ENCODE measurements at regions not wholly inside any gene's neighbourhood (a gene's known extent, or its start where the extent isn't known, plus 50 kb on each side); places are given as distances from the start of the nearest gene placed in this dataset.

DNA sequence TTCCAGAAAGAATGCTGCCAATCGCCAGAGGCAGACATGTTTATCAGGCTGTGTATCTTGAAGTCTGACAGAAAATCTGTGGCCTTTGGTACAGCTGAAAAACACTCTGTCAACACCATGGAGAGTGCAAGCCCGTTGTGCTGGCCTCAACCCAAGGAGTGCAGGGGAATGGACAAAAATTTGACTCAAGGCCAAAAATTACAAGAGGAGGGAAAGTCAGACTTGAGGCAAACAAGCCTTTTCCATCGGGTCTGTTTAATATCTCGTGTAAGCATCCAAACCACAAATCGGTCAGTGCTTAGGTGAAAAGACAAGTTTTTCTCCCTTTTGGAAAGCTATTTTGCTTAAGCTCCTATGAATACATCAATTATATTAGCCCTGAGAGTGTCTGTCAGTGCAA, 305.3 kb upstream of the NFE2L3 start:
- H3K4me1 Mint-ChIP-seq: peaks cover 3% of the 10 kb centered on the region
- H3K27ac Mint-ChIP-seq: no peak overlapping the region
- H3K9me3 Mint-ChIP-seq: no peaks in the 10 kb centered on the region
- no peak overlapping the region for H3K4me3 Mint-ChIP-seq
- no peak for DNase-seq
- peaks cover 1% of the 10 kb centered on the region for H3K36me3 Mint-ChIP-seq
- peaks cover 27% of the 10 kb centered on the region for H3K27me3 Mint-ChIP-seq

DNA sequence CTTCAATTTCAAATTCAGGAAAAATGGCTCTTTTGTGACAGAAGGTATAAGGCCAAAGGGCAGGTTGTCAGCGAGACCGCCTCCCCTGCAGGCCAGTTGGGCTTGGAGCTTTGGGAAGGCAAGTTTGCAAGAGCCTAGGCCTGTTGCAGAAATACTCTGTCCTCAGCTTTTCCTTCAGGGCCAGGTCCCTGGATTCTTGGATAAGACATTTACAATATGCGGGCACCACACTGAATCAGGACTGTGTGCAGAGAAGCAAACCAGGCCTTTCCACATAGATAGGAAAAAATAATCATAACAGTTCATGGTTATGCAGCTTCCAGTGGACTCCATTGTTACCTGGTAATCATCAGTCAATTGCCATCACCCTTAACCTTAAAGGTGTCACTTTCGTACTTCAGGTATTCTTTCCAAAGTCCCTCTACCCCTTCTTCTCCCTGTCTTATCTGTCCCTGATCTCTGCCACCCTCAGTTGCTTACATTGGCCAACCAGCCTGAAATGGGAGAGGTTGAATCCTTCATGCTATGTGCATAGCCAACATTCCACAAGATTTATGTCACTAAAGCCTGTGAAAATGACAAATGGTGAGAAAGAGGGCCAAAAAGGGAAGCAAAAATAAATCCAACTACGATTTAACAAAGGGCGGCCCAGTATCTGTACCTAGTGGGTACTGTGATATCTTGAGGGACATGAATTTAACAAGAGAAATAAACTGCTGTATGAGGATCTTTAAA, 304.5 kb upstream of the NFE2L3 start:
- DNase-seq: no peak
- H3K4me1 Mint-ChIP-seq: peaks cover 4% of the 10 kb centered on the region
- no peaks in the 10 kb centered on the region for H3K9me3 Mint-ChIP-seq
- no peak overlapping the region for H3K4me3 Mint-ChIP-seq
- H3K27ac Mint-ChIP-seq: no peak overlapping the region
- H3K36me3 Mint-ChIP-seq: peaks cover 2% of the 10 kb centered on the region
- H3K27me3 Mint-ChIP-seq: peaks cover 31% of the 10 kb centered on the region

DNA sequence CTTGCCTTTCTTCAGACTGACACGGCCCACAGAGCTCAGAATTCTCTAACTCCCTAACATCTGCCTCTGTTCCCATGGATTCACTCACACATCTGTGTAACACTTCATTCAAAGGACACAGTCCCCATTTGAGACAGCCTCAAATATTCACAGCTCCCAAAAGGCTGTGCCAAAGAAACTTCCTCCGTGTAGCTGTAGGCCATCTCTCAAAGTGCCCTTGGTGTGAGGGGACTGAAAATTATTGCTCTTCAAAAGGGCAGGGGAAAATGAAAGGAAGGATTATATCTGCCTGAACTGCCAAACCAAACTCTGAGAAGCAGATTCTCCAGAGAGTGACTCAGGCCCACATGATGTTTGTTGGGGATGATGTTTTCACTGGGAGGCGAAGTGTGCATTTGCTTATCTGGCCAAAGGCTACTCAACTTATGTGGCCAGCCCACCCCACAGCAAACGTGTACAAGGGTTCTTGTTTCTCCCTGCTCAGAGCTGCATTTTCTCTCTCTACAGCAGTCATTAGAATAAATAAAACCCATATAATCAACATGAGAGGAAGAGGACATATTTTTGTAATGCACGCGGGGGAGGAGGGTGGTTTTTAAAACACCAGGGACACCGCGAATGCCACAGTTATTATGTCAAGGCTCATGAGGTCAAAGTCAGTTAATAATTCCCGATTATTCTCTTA, 302.4 kb upstream of the NFE2L3 start:
- H3K9me3 Mint-ChIP-seq: no peaks in the 10 kb centered on the region
- H3K4me3 Mint-ChIP-seq: no peak overlapping the region
- H3K27me3 Mint-ChIP-seq: peaks cover 31% of the 10 kb centered on the region
- H3K27ac Mint-ChIP-seq: no peak overlapping the region
- H3K4me1 Mint-ChIP-seq: peaks cover 13% of the 10 kb centered on the region
- DNase-seq: no peak
- peaks cover 2% of the 10 kb centered on the region for H3K36me3 Mint-ChIP-seq

DNA sequence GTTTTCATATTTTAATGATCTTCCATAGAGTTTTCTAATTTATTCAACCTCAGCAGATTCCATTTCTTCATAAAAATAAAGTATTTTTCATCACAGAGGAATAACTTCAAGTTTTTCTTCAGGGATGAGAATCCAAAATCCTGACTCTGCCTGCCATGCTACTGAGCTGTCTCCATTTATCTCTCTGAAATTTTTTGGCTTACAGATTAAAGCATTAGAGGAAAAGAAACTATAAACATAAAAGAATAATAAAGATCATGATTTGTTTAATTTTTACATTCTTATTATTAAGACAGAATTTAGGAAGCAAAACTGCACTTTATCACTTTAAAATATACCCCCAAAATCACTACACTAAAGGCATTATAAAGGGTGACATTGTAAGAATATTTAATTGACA, 301.8 kb upstream of the NFE2L3 start:
- peaks cover 2% of the 10 kb centered on the region for H3K36me3 Mint-ChIP-seq
- peaks cover 16% of the 10 kb centered on the region for H3K4me1 Mint-ChIP-seq
- no peak for DNase-seq
- H3K9me3 Mint-ChIP-seq: no peaks in the 10 kb centered on the region
- no peak overlapping the region for H3K4me3 Mint-ChIP-seq
- no peak overlapping the region for H3K27ac Mint-ChIP-seq
- H3K27me3 Mint-ChIP-seq: peaks cover 30% of the 10 kb centered on the region

DNA sequence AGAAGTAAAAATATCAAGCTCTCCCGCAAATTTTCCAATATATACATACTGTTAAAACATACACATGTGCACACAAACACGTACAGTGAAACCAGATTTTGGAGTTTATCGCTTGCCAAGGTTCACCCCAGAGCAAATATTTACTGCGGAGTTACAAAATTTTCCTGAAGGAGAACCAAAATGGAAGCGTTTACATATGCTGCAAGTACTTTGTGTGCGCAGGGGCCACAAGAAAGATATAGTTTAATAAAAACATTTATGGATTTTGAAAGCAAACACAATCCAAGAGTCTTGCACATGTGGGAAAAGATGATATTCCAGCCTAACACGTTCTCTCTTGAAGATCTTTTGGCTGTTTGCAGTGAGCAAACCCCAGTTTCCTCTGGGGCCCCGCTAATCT, 301.3 kb upstream of the NFE2L3 start:
- Mint-ChIP-seq H3K9me3 (no peaks in the 10 kb centered on the region), H3K27me3 (peaks cover 25% of the 10 kb centered on the region), H3K27ac (no peak overlapping the region), H3K4me3 (no peak overlapping the region), H3K36me3 (peaks cover 2% of the 10 kb centered on the region), H3K4me1 (peaks cover 16% of the 10 kb centered on the region)
- DNase-seq: no peak

DNA sequence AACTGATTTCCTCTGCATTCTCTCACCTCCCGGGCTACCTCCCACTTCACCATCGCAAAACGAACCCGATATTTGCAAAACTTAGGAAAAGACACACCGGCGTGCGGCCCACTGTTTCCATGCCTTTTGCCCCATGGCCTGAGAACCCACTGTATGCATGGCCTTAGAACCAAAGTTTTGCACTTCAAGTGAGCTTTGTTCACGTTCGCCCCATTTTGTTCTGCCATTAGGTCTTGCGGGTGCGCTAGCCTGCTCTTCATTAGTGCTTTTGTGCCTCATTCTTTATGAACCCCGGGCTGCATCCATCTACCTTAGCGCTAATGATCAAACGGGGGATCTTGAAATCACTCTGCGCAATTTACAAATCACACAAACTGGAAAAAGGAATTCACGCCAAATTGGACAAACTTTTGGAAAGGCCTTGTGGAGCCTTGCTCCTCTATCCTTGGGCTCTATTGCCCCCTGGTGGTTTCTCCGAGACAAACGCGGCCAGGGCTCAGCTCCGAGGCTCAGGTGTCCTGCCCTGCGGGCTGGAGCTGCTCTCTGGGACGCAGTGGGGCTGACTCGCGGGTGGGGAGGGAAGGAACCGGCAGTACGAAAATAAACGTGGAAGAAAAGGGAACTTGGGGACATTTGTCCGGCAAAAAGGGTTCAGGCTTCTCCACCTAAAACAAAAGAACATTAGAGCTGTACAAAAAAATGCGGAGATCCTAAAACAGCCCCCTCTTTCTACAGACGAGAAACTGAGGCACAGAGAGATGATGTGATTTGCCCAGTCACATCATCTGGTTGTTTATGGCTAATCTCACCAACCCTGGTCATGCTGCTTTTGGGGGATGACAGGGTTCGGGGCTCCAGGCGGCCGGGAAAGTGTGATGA, 300.4 kb upstream of the NFE2L3 start:
- peak overlapping the region; percentile 70 for H3K4me3 Mint-ChIP-seq
- no peaks in the 10 kb centered on the region for H3K9me3 Mint-ChIP-seq
- no peak overlapping the region for H3K27ac Mint-ChIP-seq
- peaks cover 20% of the 10 kb centered on the region for H3K27me3 Mint-ChIP-seq
- DNase-seq: peak; percentile 70
- peaks cover 2% of the 10 kb centered on the region for H3K36me3 Mint-ChIP-seq
- H3K4me1 Mint-ChIP-seq: peaks cover 16% of the 10 kb centered on the region

DNA sequence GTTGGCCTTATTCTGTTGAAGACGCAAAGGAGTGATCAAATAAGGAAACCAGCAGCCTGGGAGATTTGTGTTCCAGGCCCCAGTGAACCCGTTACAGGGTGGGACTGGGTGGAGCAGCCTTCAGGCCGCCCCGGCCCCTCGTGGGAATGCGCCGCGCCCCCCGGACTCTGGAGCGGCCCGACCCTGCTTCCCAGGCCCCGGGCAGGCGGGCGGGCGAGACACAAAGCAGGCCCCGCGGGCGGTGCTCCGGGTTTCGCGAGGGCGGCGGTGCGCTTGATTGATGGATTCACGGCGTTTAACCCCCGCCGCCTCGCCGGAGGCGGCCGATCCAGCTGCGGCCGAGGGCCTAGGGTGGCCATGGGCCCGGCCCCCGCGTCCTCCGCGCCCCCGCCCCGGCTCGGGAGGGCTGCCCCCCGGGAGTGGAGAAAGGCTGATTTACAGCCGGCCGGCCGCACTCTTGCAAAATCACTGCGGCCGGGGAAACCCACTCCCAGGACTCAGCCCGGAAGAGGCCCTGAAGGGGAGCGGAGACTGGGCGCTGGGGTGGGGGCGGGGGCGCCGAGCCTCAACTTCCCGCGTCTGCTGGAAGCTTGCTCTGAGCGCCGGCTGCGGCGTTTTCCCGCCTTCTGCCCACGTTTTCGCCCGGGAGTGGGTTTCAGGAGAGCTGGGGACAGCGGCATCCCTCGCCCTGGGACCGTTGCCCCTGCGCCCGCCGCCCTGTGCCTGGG, 299.6 kb upstream of the NFE2L3 start:
- peak; percentile 43 for DNase-seq
- Mint-ChIP-seq H3K4me3 (peak overlapping the region; percentile 70), H3K4me1 (peaks cover 16% of the 10 kb centered on the region), H3K27ac (no peak overlapping the region), H3K36me3 (peaks cover 2% of the 10 kb centered on the region), H3K9me3 (no peaks in the 10 kb centered on the region), H3K27me3 (peaks cover 17% of the 10 kb centered on the region)

DNA sequence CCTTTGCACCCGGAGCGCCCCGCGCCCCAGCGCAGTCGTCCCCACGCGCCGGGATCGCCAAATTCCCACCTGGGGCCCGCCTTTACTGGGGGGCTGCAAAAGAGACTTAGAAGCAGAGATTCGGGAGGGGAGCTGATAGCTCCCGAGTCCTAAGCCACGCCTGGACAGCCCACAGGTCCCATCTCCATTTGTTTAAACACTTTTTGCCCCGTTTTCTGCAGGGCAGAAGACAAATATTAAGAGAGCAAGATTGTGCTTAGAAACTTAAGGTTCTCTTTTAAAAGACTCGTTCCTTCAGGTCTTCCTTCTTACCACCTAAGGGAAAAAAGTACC, 299.1 kb upstream of the NFE2L3 start:
- Mint-ChIP-seq H3K27ac (no peak overlapping the region), H3K36me3 (peaks cover 2% of the 10 kb centered on the region), H3K4me1 (peaks cover 16% of the 10 kb centered on the region), H3K4me3 (peak overlapping the region; percentile 33), H3K9me3 (no peaks in the 10 kb centered on the region), H3K27me3 (peaks cover 17% of the 10 kb centered on the region)
- DNase-seq: no peak

DNA sequence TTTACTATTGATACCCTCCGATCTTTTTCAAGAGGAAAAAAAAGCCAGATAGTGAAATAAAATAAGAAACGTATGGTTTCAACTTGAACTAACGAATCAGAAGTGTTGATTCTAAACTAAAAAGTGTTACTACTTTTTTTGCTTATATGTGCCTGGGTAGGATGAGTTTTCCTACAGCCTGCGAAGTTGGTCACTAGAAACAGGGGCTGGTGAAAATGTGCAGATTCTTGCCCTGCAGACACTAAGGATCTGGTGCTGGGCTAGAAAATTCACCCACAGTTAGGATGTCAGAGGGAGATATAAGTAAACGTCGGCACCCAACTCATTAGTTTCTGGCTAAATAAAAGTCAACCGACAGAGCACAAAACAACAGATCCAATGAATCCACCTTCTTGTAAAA, 298.7 kb upstream of the NFE2L3 start:
- Mint-ChIP-seq H3K9me3 (no peaks in the 10 kb centered on the region), H3K36me3 (peaks cover 2% of the 10 kb centered on the region), H3K27me3 (peaks cover 17% of the 10 kb centered on the region), H3K4me3 (peak overlapping the region; percentile 33), H3K27ac (no peak overlapping the region), H3K4me1 (peaks cover 16% of the 10 kb centered on the region)
- DNase-seq: no peak

DNA sequence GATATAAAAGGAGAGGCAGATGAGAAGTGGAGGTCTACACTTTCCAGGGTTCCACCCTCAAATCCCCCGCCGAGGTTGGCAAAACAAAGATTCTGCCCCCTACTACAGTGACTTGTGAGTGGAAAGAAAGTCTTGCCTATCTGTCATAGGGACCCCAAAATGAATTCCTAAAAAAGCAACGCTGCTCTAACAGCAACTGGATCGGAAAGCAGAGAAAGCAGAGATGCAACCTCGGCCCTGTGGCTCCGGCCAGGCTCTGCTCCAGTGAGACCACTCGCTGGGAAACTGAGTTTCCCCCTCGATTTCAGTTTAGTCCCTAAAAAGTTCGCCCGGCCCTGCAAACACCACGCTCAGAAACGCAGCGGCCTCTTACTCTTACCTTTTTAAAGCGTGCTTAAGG, 297.9 kb upstream of the NFE2L3 start:
- H3K4me3 Mint-ChIP-seq: no peak overlapping the region
- H3K27me3 Mint-ChIP-seq: peaks cover 17% of the 10 kb centered on the region
- DNase-seq: no peak
- peaks cover 6% of the 10 kb centered on the region for H3K36me3 Mint-ChIP-seq
- no peak overlapping the region for H3K27ac Mint-ChIP-seq
- H3K4me1 Mint-ChIP-seq: peaks cover 19% of the 10 kb centered on the region
- H3K9me3 Mint-ChIP-seq: peaks cover under 1% of the 10 kb centered on the region

DNA sequence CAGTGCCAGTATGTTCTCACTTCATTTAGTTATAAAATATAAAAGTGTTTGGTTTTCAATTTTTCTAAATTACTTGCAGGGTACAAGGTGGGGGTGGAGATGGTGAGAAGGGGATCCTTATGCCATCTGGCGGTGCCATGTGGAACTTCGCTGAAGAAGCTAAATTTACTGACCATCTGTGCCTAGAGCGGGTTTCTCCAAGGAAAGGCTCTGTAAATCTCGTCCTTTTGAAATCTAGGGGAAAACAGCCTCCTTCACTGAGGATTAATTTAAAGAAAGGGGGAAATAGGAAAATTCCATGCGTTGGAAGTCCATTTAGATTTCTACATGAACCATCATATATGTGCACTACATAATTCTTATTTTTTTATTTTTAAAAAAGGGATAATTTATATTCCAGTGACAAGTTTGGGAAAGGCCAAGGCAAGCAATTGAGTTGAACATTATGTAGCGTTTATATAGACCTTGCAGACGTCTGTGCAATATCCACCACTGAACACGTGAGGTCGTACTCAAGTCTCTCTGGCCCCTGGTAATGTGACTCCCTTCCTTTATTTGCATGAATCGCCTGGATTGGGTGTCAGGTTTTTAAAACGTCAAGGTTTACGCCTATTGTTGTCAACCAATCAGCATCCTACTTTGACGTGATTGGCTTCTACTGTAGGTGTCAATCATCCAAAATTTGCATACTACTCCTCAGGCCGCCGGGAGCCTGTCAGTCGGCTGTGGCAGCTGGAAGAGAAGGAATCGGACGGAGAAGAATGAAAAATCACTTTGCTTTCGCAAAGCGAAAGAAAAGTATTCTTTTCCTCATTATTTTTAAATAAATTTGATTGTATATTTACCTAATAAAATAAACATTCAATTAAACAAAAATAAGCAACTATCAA, 297.1 kb upstream of the NFE2L3 start:
- Mint-ChIP-seq H3K27ac (no peak overlapping the region), H3K27me3 (peaks cover 17% of the 10 kb centered on the region), H3K4me1 (peaks cover 21% of the 10 kb centered on the region), H3K36me3 (peaks cover 9% of the 10 kb centered on the region), H3K9me3 (peaks cover 7% of the 10 kb centered on the region), H3K4me3 (no peak overlapping the region)
- peak; percentile 32 for DNase-seq

DNA sequence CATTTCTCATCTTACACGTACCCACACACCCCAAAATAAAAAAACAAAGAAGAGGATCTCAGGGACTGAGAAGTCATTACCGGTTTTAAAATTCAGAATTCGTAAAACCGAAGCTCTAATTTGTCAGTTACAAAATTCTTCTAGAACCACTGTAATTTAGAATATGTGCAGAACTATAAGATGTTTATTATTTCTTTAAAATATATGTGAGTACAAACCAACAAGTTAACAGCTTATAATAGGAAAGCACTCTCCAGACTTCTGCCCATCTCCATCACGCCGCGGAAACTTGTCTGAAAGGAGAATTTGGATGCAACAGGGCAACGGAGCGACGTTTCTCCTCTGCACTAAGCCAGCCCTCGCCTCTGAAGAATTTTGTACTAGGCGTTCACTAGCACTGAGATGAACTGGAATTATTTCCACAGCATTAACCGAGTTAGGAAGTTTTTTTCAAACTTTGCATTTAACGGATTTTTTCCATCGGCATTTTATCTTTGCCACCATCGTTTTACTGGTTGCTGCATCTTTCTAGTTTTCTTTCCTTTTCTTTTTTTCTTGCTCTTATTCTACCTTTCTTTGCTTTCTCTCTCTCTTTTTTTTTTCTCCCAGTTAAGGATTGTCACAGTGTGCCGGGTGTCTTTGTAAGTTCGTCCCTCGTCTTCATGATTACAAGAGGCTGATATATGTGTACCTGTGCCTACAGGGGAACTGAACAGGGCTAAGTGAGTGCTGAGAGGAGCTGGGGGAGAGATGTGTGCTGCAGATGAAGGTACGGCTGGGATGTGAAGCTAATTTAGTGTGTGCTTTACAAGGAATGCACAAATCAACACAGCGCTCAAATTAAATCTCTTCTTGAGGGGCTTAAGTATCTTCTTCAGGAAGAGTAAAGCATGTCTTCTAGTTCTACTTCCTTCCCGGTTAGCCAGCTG, 295.9 kb upstream of the NFE2L3 start:
- no peak overlapping the region for H3K27ac Mint-ChIP-seq
- H3K36me3 Mint-ChIP-seq: peaks cover 11% of the 10 kb centered on the region
- DNase-seq: peak; percentile 3
- H3K27me3 Mint-ChIP-seq: peaks cover 10% of the 10 kb centered on the region
- H3K9me3 Mint-ChIP-seq: peaks cover 10% of the 10 kb centered on the region
- peaks cover 25% of the 10 kb centered on the region for H3K4me1 Mint-ChIP-seq
- H3K4me3 Mint-ChIP-seq: no peak overlapping the region

DNA sequence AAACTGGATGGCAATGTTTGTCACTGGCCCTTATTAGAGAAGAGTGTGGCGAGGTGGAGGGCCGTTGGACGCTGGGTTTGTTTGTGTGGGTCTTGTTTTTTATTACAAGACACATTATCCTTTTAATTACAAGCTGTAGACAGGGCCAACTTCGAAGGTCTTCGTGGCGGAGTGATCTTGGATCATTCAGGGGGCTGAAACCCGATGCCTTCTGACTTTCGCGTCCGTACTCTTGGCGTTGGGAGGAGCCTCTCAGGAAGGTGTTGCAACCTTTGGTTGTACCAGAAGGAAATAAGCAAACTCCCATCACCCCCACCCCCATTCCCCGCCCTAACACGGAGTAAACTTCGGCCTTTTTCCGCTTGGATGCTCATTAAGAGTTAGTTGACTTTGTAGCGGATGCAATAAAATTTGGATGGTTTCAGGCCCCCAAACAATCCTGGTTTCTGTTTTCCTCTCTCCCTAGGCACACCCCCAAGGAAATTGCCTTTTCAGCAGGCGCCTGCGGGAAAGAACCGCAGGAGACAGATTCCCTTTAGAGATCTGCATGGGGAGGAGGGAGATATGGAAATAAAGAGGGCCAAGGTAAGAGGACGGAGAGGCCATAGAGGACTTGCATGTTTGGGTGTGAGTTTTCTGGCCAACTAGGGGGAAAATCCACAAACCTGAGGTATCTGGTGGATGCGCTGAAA, 294.5 kb upstream of the NFE2L3 start:
- Mint-ChIP-seq H3K9me3 (peaks cover 17% of the 10 kb centered on the region), H3K27ac (no peak overlapping the region), H3K4me1 (peaks cover 30% of the 10 kb centered on the region), H3K4me3 (no peak overlapping the region), H3K36me3 (peaks cover 13% of the 10 kb centered on the region), H3K27me3 (no peaks in the 10 kb centered on the region)
- DNase-seq: peak; percentile 3
